K562 (cell line): ENCODE measurements at regions not wholly inside any gene's neighbourhood (a gene's known extent, or its start where the extent isn't known, plus 50 kb on each side); places are given as distances from the start of the nearest gene placed in this dataset.

Experiments
- E4F1 ChIP-seq: fragments of 250-450 bp; sonication (Bioruptor Pico); IDR thresholded peaks from 2 replicates; pipeline ENCODE4 v1.5.0; 2021; ENCODE audit warnings: mild to moderate bottlenecking, borderline replicate concordance
- SMAD3 ChIP-seq: fragments of 450-650 bp; formaldehyde crosslinking; conservative IDR thresholded peaks from 2 replicates; pipeline ENCODE4 v1.4.0; 2020; ENCODE audit warnings: mild to moderate bottlenecking
- TF ChIP-seq, protein P1 (sequence below): IDR thresholded peaks from 3 replicates; pipeline ENCODE4 v1.6.1; 2011; ENCODE audit warnings: borderline replicate concordance, mild to moderate bottlenecking, moderate library complexity; ENCODE audit not compliant: insufficient read length; ENCODE audit errors: extremely low read depth

- TF ChIP-seq, protein P1, sequence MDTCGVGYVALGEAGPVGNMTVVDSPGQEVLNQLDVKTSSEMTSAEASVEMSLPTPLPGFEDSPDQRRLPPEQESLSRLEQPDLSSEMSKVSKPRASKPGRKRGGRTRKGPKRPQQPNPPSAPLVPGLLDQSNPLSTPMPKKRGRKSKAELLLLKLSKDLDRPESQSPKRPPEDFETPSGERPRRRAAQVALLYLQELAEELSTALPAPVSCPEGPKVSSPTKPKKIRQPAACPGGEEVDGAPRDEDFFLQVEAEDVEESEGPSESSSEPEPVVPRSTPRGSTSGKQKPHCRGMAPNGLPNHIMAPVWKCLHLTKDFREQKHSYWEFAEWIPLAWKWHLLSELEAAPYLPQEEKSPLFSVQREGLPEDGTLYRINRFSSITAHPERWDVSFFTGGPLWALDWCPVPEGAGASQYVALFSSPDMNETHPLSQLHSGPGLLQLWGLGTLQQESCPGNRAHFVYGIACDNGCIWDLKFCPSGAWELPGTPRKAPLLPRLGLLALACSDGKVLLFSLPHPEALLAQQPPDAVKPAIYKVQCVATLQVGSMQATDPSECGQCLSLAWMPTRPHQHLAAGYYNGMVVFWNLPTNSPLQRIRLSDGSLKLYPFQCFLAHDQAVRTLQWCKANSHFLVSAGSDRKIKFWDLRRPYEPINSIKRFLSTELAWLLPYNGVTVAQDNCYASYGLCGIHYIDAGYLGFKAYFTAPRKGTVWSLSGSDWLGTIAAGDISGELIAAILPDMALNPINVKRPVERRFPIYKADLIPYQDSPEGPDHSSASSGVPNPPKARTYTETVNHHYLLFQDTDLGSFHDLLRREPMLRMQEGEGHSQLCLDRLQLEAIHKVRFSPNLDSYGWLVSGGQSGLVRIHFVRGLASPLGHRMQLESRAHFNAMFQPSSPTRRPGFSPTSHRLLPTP = no peak
- TF ChIP-seq E4F1 (CRISPR knock-in tag) (no peak), SMAD3 (CRISPR knock-in tag) (no peak)
Observed at GRCh38 chr1:88324899-88325298, 359.2 kb upstream of the PKN2 start.
